ENCODE measurements at regions not wholly inside any gene's neighbourhood (a gene's known extent, or its start where the extent isn't known, plus 50 kb on each side); places are given as distances from the start of the nearest gene placed in this dataset.

DNA sequence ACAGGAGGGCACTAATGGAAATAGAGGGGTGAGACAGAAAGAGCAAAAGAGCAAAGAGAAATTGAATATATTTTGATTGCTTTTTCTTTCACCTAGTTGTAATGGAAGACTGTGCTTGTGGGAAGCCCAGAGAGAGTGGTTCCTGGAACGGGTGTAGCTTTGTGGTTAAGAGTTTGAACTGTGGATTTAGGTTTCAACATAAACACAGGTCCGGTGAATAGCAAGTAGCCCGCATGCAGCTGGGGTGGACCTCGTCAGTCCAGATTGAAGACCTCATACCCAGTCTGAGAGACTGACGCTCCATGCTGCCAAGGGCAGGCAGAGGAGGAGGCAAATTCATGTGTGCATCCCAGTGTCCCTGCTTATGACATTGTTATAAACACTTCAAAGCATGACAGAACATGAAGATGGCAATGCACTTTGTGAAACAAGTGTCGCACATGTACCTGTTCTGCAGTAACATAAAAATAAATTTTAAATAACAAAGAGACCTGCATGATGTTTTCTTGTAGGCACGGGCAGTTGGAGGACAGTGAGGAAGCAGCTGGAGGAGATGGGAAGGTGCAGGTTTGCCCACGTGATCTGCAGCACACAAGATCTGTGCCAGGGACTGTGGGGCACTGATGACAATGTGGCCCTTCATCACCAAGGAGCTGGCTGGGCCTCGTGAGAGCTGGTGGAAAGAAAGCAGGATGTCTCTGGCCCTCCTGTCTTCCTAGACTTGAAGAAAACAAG is 220.5 kb upstream of the SSTR4 start (continued):
- TF ChIP-seq, protein P1, sequence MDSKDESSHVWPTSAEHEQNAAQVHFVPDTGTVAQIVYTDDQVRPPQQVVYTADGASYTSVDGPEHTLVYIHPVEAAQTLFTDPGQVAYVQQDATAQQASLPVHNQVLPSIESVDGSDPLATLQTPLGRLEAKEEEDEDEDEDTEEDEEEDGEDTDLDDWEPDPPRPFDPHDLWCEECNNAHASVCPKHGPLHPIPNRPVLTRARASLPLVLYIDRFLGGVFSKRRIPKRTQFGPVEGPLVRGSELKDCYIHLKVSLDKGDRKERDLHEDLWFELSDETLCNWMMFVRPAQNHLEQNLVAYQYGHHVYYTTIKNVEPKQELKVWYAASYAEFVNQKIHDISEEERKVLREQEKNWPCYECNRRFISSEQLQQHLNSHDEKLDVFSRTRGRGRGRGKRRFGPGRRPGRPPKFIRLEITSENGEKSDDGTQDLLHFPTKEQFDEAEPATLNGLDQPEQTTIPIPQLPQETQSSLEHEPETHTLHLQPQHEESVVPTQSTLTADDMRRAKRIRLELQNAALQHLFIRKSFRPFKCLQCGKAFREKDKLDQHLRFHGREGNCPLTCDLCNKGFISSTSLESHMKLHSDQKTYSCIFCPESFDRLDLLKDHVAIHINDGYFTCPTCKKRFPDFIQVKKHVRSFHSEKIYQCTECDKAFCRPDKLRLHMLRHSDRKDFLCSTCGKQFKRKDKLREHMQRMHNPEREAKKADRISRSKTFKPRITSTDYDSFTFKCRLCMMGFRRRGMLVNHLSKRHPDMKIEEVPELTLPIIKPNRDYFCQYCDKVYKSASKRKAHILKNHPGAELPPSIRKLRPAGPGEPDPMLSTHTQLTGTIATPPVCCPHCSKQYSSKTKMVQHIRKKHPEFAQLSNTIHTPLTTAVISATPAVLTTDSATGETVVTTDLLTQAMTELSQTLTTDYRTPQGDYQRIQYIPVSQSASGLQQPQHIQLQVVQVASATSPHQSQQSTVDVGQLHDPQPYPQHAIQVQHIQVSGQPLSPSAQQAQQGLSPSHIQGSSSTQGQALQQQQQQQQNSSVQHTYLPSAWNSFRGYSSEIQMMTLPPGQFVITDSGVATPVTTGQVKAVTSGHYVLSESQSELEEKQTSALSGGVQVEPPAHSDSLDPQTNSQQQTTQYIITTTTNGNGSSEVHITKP (IDR thresholded peaks at IDR 0.05; ENCODE audit: partially characterized antibody): no peak
- TF ChIP-seq GTF2E2 (tag; IDR thresholded peaks at IDR 0.05): no peak
- TF ChIP-seq JUN (IDR thresholded peaks at IDR 0.05; ENCODE audit: borderline replicate concordance, low read depth, low read length): no peak
- no peak for TF ChIP-seq JUN (CRISPR knock-in tag; IDR thresholded peaks at IDR 0.05; ENCODE audit: borderline replicate concordance)
- TF ChIP-seq, protein P2, sequence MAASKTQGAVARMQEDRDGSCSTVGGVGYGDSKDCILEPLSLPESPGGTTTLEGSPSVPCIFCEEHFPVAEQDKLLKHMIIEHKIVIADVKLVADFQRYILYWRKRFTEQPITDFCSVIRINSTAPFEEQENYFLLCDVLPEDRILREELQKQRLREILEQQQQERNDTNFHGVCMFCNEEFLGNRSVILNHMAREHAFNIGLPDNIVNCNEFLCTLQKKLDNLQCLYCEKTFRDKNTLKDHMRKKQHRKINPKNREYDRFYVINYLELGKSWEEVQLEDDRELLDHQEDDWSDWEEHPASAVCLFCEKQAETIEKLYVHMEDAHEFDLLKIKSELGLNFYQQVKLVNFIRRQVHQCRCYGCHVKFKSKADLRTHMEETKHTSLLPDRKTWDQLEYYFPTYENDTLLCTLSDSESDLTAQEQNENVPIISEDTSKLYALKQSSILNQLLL (CRISPR knock-in tag; IDR thresholded peaks at IDR 0.05; ENCODE audit: borderline replicate concordance): no peak
- TF ChIP-seq, protein P3, sequence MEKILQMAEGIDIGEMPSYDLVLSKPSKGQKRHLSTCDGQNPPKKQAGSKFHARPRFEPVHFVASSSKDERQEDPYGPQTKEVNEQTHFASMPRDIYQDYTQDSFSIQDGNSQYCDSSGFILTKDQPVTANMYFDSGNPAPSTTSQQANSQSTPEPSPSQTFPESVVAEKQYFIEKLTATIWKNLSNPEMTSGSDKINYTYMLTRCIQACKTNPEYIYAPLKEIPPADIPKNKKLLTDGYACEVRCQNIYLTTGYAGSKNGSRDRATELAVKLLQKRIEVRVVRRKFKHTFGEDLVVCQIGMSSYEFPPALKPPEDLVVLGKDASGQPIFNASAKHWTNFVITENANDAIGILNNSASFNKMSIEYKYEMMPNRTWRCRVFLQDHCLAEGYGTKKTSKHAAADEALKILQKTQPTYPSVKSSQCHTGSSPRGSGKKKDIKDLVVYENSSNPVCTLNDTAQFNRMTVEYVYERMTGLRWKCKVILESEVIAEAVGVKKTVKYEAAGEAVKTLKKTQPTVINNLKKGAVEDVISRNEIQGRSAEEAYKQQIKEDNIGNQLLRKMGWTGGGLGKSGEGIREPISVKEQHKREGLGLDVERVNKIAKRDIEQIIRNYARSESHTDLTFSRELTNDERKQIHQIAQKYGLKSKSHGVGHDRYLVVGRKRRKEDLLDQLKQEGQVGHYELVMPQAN (IDR thresholded peaks at IDR 0.05; ENCODE audit: borderline replicate concordance): no peak
- TF ChIP-seq, protein P4, sequence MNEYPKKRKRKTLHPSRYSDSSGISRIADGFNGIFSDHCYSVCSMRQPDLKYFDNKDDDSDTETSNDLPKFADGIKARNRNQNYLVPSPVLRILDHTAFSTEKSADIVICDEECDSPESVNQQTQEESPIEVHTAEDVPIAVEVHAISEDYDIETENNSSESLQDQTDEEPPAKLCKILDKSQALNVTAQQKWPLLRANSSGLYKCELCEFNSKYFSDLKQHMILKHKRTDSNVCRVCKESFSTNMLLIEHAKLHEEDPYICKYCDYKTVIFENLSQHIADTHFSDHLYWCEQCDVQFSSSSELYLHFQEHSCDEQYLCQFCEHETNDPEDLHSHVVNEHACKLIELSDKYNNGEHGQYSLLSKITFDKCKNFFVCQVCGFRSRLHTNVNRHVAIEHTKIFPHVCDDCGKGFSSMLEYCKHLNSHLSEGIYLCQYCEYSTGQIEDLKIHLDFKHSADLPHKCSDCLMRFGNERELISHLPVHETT (CRISPR knock-in tag; conservative IDR thresholded peaks at IDR 0.05 in 1 of 2, IDR thresholded peaks at IDR 0.05 in 1 of 2): no peak
- no peak for TF ChIP-seq CHD4 (IDR thresholded peaks at IDR 0.05; ENCODE audit: insufficient read depth, insufficient replicate concordance, low read depth, low read length, poor library complexity, severe bottlenecking)
- no peak for TF ChIP-seq PHF21A (IDR thresholded peaks at IDR 0.05; ENCODE audit: borderline replicate concordance, low read depth)
- no peak for TF ChIP-seq ZFP36 (IDR thresholded peaks at IDR 0.05; ENCODE audit: low read depth, low read length, partially characterized antibody)
- TF ChIP-seq ATF4 (CRISPR knock-in tag; IDR thresholded peaks at IDR 0.05): no peak
- TF ChIP-seq NR1H2 (CRISPR knock-in tag; IDR thresholded peaks at IDR 0.05): no peak
- no peak for TF ChIP-seq JUNB (CRISPR knock-in tag; conservative IDR thresholded peaks at IDR 0.05)
- no peak for TF ChIP-seq PHF20 (IDR thresholded peaks at IDR 0.05; ENCODE audit: partially characterized antibody)
- TF ChIP-seq RUNX1 (IDR thresholded peaks at IDR 0.05; ENCODE audit: low read depth): no peak
- TF ChIP-seq NR2F6 (CRISPR knock-in tag; IDR thresholded peaks at IDR 0.05): no peak

Data from K562 (cell line).